ENCODE measurements at regions not wholly inside any gene's neighbourhood (a gene's known extent, or its start where the extent isn't known, plus 50 kb on each side); places are given as distances from the start of the nearest gene placed in this dataset.

GRCh38 chr5:130957151-130957550, 207.9 kb downstream of the HINT1 start:
- ChIA-PET POLR2A (no interaction called here), CTCF (no interaction called here)
- no peaks in the 10 kb centered on the region for H3K27me3 Mint-ChIP-seq
- H3K27ac Mint-ChIP-seq, result no peak overlapping the region
- peaks cover 7% of the 10 kb centered on the region for H3K9me3 Mint-ChIP-seq
- no peaks in the 10 kb centered on the region for H3K36me3 Mint-ChIP-seq (ENCODE audit: low read depth)
- DNase-seq (no peak), ATAC-seq (no peak)
- intact Hi-C loops (cut with micrococcal nuclease), result no loop called here
- no peaks in the 10 kb centered on the region for H3K4me1 Mint-ChIP-seq (ENCODE audit: low read depth)
- no peak overlapping the region for H3K4me3 Mint-ChIP-seq
- no peak for TF ChIP-seq CTCF (IDR thresholded peaks at IDR 0.05)

- no peak for TF ChIP-seq CTCF (IDR thresholded peaks at IDR 0.05)
- POLR2A ChIA-PET, result no interaction called here
- ATAC-seq (no peak), DNase-seq (no peak)
- no peaks in the 10 kb centered on the region for H3K4me1 Mint-ChIP-seq (ENCODE audit: low read depth)
- H3K27me3 Mint-ChIP-seq, result no peaks in the 10 kb centered on the region
- H3K9me3 Mint-ChIP-seq, result peaks cover 3% of the 10 kb centered on the region
- no peak overlapping the region for H3K4me3 Mint-ChIP-seq
- H3K27ac Mint-ChIP-seq, result no peak overlapping the region
- CTCF ChIA-PET, result no interaction called here
- intact Hi-C loops (cut with micrococcal nuclease), result no loop called here
- no peaks in the 10 kb centered on the region for H3K36me3 Mint-ChIP-seq (ENCODE audit: low read depth)
Measured at GRCh38 chr5:130955041-130955440, 210.0 kb downstream of the HINT1 start.

GRCh38 chr5:130954336-130954735, 210.7 kb downstream of the HINT1 start:
- TF ChIP-seq CTCF (IDR thresholded peaks at IDR 0.05), result no peak
- intact Hi-C loops (cut with micrococcal nuclease), result no loop called here
- ATAC-seq, result no peak

GRCh38 chr5:130939059-130939458, 226.0 kb downstream of the HINT1 start:
- H3K4me3 Mint-ChIP-seq, result no peak overlapping the region
- H3K27ac Mint-ChIP-seq, result no peak overlapping the region
- ChIA-PET CTCF (no interaction called here), POLR2A (no interaction called here)
- no peak for DNase-seq
- H3K36me3 Mint-ChIP-seq (ENCODE audit: low read depth), result no peaks in the 10 kb centered on the region
- ATAC-seq, result no peak
- TF ChIP-seq CTCF (IDR thresholded peaks at IDR 0.05), result no peak
- intact Hi-C loops (cut with micrococcal nuclease), result no loop called here
- H3K27me3 Mint-ChIP-seq, result no peaks in the 10 kb centered on the region
- H3K4me1 Mint-ChIP-seq (ENCODE audit: low read depth), result no peaks in the 10 kb centered on the region
- no peaks in the 10 kb centered on the region for H3K9me3 Mint-ChIP-seq

More at GRCh38 chr5:130954336-130954735, 210.7 kb downstream of the HINT1 start:
- DNase-seq, result no peak
- Mint-ChIP-seq H3K27ac (no peak overlapping the region), H3K4me1 (ENCODE audit: low read depth) (no peaks in the 10 kb centered on the region), H3K36me3 (ENCODE audit: low read depth) (no peaks in the 10 kb centered on the region), H3K9me3 (peaks cover 3% of the 10 kb centered on the region), H3K27me3 (no peaks in the 10 kb centered on the region), H3K4me3 (no peak overlapping the region)
- ChIA-PET CTCF (no interaction called here), POLR2A (no interaction called here)

DNA sequence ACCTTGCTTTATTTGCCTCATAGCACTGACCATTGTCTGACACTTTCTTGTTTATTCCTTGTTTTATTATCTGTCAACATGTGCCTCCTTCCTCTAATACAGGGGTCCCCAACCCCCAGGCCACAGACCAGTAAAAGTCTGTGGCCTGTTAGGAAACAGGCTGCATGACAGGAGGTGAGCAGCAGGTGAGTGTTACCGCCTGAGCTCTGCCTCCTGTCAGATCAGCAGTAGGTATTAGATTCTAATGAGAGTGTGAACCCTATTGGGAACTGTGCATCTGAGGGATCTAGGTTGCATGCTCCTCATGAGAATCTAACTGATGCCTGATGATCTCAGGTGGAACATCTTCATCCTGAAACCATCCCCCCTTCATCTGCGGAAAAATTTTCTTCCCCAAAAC, 228.0 kb downstream of the HINT1 start:
- CTCF ChIA-PET, result no interaction called here
- no peak for TF ChIP-seq CTCF (IDR thresholded peaks at IDR 0.05)
- no peak overlapping the region for H3K4me3 Mint-ChIP-seq
- no peaks in the 10 kb centered on the region for H3K9me3 Mint-ChIP-seq
- no peak overlapping the region for H3K27ac Mint-ChIP-seq
- POLR2A ChIA-PET, result no interaction called here
- H3K4me1 Mint-ChIP-seq (ENCODE audit: low read depth), result no peaks in the 10 kb centered on the region
- intact Hi-C loops (cut with micrococcal nuclease), result no loop called here
- no peaks in the 10 kb centered on the region for H3K36me3 Mint-ChIP-seq (ENCODE audit: low read depth)
- H3K27me3 Mint-ChIP-seq, result no peaks in the 10 kb centered on the region
- no peak for ATAC-seq
- DNase-seq, result no peak

Measured in activated CD8-positive, alpha-beta T cell treated with anti-CD3 and anti-CD28 coated beads for 36 hours (primary cell).